ENCODE measurements at regions not wholly inside any gene's neighbourhood (a gene's known extent, or its start where the extent isn't known, plus 50 kb on each side); places are given as distances from the start of the nearest gene placed in this dataset.

DNA sequence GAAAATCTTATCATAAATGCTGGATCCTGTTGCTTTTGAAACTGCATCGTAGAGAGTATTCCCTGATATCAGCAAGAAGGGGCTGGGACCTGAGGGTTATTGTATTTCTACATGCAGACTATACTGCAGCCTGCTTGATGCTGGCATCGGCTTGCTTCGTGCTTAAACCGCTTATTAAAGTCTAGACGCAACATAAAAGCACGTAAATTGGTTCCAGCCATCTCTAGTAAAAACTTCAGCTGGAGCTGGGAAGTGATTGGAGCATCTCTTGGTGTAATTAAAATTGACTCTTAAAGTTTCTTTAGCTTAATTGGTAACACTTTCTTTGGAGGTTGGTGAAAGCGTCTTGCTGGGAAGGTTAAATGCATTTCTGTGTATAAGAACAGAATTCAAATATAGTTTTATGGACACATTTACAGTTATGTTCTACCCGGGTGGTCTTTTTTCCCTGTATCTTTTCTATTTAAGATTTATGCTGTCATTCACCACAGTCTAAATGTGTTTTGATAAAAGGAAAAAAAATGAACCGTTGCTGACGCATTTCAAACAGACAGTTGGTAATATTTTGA, 139.0 kb upstream of the JAG1 start:
- Histone ChIP-seq H3K9ac (ENCODE audit: low read length) (no peak overlapping the region), H3K9me2 (ENCODE audit: insufficient read depth, low read length) (no peaks in the 10 kb centered on the region), H3K4me3 (ENCODE audit: low read length) (no peak overlapping the region), H3K9me3 (ENCODE audit: low read length) (no peaks in the 10 kb centered on the region), H3F3A (ENCODE audit: insufficient read depth, low read length, poor library complexity, severe bottlenecking) (no peaks in the 10 kb centered on the region), H3K4me2 (ENCODE audit: low read length) (no peak overlapping the region), H3K27me3 (ENCODE audit: insufficient read depth, low read depth, low read length) (no peaks in the 10 kb centered on the region), H3K79me2 (replicated peaks; ENCODE audit: insufficient read depth, low read length) (no peaks in the 10 kb centered on the region), H3K27ac (ENCODE audit: low read length) (no peak overlapping the region), H4K20me1 (ENCODE audit: insufficient read depth) (no peaks in the 10 kb centered on the region), H2AFZ (ENCODE audit: low read depth, low read length) (no peak overlapping the region), H3K36me3 (ENCODE audit: insufficient read depth, low read length) (no peaks in the 10 kb centered on the region)
- TF ChIP-seq MXI1 (conservative IDR thresholded peaks at IDR 0.05; ENCODE audit: poor library complexity, severe bottlenecking), result no peak
- no peak for TF ChIP-seq SMC3 (conservative IDR thresholded peaks at IDR 0.05; ENCODE audit: poor library complexity)
- TF ChIP-seq EP300 (conservative IDR thresholded peaks at IDR 0.05; ENCODE audit: poor library complexity, severe bottlenecking), result no peak
- TF ChIP-seq TAF1 (IDR thresholded peaks at IDR 0.05; ENCODE audit: low read depth), result no peak
- TF ChIP-seq, protein P1, sequence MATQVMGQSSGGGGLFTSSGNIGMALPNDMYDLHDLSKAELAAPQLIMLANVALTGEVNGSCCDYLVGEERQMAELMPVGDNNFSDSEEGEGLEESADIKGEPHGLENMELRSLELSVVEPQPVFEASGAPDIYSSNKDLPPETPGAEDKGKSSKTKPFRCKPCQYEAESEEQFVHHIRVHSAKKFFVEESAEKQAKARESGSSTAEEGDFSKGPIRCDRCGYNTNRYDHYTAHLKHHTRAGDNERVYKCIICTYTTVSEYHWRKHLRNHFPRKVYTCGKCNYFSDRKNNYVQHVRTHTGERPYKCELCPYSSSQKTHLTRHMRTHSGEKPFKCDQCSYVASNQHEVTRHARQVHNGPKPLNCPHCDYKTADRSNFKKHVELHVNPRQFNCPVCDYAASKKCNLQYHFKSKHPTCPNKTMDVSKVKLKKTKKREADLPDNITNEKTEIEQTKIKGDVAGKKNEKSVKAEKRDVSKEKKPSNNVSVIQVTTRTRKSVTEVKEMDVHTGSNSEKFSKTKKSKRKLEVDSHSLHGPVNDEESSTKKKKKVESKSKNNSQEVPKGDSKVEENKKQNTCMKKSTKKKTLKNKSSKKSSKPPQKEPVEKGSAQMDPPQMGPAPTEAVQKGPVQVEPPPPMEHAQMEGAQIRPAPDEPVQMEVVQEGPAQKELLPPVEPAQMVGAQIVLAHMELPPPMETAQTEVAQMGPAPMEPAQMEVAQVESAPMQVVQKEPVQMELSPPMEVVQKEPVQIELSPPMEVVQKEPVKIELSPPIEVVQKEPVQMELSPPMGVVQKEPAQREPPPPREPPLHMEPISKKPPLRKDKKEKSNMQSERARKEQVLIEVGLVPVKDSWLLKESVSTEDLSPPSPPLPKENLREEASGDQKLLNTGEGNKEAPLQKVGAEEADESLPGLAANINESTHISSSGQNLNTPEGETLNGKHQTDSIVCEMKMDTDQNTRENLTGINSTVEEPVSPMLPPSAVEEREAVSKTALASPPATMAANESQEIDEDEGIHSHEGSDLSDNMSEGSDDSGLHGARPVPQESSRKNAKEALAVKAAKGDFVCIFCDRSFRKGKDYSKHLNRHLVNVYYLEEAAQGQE (IDR thresholded peaks at IDR 0.05; ENCODE audit: borderline replicate concordance), result no peak
- TF ChIP-seq, protein P2, sequence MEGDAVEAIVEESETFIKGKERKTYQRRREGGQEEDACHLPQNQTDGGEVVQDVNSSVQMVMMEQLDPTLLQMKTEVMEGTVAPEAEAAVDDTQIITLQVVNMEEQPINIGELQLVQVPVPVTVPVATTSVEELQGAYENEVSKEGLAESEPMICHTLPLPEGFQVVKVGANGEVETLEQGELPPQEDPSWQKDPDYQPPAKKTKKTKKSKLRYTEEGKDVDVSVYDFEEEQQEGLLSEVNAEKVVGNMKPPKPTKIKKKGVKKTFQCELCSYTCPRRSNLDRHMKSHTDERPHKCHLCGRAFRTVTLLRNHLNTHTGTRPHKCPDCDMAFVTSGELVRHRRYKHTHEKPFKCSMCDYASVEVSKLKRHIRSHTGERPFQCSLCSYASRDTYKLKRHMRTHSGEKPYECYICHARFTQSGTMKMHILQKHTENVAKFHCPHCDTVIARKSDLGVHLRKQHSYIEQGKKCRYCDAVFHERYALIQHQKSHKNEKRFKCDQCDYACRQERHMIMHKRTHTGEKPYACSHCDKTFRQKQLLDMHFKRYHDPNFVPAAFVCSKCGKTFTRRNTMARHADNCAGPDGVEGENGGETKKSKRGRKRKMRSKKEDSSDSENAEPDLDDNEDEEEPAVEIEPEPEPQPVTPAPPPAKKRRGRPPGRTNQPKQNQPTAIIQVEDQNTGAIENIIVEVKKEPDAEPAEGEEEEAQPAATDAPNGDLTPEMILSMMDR (IDR thresholded peaks at IDR 0.05; ENCODE audit: poor library complexity, severe bottlenecking), result no peak

DNA sequence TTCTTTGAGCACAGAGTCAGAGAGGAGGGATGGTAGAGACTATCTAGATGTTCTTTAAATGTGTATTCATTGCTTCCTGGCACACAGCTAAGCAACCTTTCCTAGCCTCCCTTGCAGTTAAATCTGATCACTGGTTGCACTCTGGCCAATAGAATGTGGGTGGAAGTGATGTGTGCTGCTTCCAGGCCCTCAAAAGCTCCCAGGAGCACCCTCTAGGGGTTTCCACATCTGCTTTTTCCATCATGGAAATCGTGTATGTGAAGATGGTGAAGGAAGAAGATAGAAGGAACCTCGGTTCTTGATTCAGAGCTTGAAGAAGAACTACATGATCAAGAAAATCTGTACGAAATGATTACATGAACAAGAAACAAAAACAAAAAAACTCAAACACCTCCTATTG, 149.8 kb upstream of the JAG1 start:
- no peak overlapping the region for H2AFZ ChIP-seq (ENCODE audit: low read depth, low read length)
- TF ChIP-seq EP300 (conservative IDR thresholded peaks at IDR 0.05; ENCODE audit: poor library complexity, severe bottlenecking) (no peak), SMC3 (conservative IDR thresholded peaks at IDR 0.05; ENCODE audit: poor library complexity) (no peak), TAF1 (IDR thresholded peaks at IDR 0.05; ENCODE audit: low read depth) (no peak), RAD21 (conservative IDR thresholded peaks at IDR 0.05) (no peak), POLR2AphosphoS5 (IDR thresholded peaks at IDR 0.05) (no peak), EZH2 (IDR thresholded peaks at IDR 0.05; ENCODE audit: borderline replicate concordance, insufficient read depth, low read length, poor library complexity, severe bottlenecking) (no peak), MXI1 (conservative IDR thresholded peaks at IDR 0.05; ENCODE audit: poor library complexity, severe bottlenecking) (no peak)
- TF ChIP-seq, protein P2 (IDR thresholded peaks at IDR 0.05; ENCODE audit: poor library complexity, severe bottlenecking), result no peak
- TF ChIP-seq, protein P1 (IDR thresholded peaks at IDR 0.05; ENCODE audit: borderline replicate concordance), result no peak
- H3K4me2 ChIP-seq (ENCODE audit: low read length), result no peak overlapping the region

More for the DNA sequence above, 149.8 kb upstream of the JAG1 start:
- Histone ChIP-seq H3K4me3 (ENCODE audit: low read length) (no peak overlapping the region), H3K9me3 (ENCODE audit: low read length) (no peaks in the 10 kb centered on the region), H3K27me3 (ENCODE audit: insufficient read depth, low read depth, low read length) (no peaks in the 10 kb centered on the region), H3F3A (ENCODE audit: insufficient read depth, low read length, poor library complexity, severe bottlenecking) (no peaks in the 10 kb centered on the region), H4K20me1 (ENCODE audit: insufficient read depth) (no peaks in the 10 kb centered on the region), H3K36me3 (ENCODE audit: insufficient read depth, low read length) (no peaks in the 10 kb centered on the region), H3K9me2 (ENCODE audit: insufficient read depth, low read length) (no peaks in the 10 kb centered on the region), H3K27ac (ENCODE audit: low read length) (no peak overlapping the region), H3K9ac (ENCODE audit: low read length) (no peak overlapping the region), H3K79me2 (replicated peaks; ENCODE audit: insufficient read depth, low read length) (no peaks in the 10 kb centered on the region)

Measured in neural cell (in vitro differentiated cells).